22Rv1 (cell line): ENCODE measurements at regions not wholly inside any gene's neighbourhood (a gene's known extent, or its start where the extent isn't known, plus 50 kb on each side); places are given as distances from the start of the nearest gene placed in this dataset.

Source experiments
- ZFX ChIP-seq: fragments of 450-650 bp; IDR thresholded peaks from 2 replicates; pipeline ENCODE4 v1.6.1; 2017; ENCODE audit warnings: antibody characterized with exemption, borderline replicate concordance
- TF ChIP-seq, protein P1 (sequence below): fragments of 450-650 bp; IDR thresholded peaks from 2 replicates; pipeline ENCODE4 v1.5.1; 2017; ENCODE audit warnings: mild to moderate bottlenecking

DNA sequence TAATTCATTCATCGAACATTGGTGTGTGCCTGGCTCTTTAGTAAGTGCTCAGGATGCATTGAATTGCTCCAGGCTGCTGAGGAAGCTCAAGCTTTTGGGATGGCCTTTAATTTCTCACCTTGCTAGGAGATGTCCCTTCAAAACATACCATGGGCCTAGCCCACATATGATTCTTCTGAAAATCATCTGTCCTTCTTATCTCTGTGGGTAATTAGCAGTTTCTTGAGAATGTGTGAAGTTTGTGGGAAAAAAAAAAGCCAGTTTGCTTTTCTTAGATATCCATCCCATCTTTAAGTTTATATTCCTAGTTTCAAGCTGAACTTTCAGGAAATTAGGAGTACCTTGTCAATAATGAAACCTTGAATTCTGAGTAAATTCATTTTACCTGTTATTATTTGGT lies 532.3 kb upstream of the SUCLG2 start:
- TF ChIP-seq, protein P1, sequence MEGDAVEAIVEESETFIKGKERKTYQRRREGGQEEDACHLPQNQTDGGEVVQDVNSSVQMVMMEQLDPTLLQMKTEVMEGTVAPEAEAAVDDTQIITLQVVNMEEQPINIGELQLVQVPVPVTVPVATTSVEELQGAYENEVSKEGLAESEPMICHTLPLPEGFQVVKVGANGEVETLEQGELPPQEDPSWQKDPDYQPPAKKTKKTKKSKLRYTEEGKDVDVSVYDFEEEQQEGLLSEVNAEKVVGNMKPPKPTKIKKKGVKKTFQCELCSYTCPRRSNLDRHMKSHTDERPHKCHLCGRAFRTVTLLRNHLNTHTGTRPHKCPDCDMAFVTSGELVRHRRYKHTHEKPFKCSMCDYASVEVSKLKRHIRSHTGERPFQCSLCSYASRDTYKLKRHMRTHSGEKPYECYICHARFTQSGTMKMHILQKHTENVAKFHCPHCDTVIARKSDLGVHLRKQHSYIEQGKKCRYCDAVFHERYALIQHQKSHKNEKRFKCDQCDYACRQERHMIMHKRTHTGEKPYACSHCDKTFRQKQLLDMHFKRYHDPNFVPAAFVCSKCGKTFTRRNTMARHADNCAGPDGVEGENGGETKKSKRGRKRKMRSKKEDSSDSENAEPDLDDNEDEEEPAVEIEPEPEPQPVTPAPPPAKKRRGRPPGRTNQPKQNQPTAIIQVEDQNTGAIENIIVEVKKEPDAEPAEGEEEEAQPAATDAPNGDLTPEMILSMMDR, result no peak
- TF ChIP-seq ZFX, result no peak
